RWPE1 (cell line): ENCODE measurements at regions not wholly inside any gene's neighbourhood (a gene's known extent, or its start where the extent isn't known, plus 50 kb on each side); places are given as distances from the start of the nearest gene placed in this dataset.

ENCODE experiments used
- CTCF ChIA-PET: fragments of 350-600 bp; sonication (Branson Sonifier 250); formaldehyde crosslinking; extraction: SDS; loops from one replicate; lab custom pipeline; 2021; lab: Yijun Ruan, JAX
- POLR2A ChIA-PET: fragments of 400-600 bp; formaldehyde crosslinking; extraction: SDS; loops from one replicate; lab custom pipeline; 2020; ENCODE audit warnings: antibody characterized with exemption; ENCODE audit not compliant: low non-redundant PET; lab: Yijun Ruan, JAX
- DNase-seq: peaks from one replicate; pipeline ENCODE4 v3.0.0; 2012; ENCODE audit warnings: low spot score
- H3K27ac ChIP-seq: fragments of 450-650 bp; 2 replicates; pipeline ENCODE4 v1.5.1; 2017
- TF ChIP-seq, protein P1 (sequence below): fragments of 450-650 bp; conservative IDR thresholded peaks from 2 replicates; pipeline ENCODE4 v1.5.1; 2017; ENCODE audit warnings: low read depth, mild to moderate bottlenecking

DNA sequence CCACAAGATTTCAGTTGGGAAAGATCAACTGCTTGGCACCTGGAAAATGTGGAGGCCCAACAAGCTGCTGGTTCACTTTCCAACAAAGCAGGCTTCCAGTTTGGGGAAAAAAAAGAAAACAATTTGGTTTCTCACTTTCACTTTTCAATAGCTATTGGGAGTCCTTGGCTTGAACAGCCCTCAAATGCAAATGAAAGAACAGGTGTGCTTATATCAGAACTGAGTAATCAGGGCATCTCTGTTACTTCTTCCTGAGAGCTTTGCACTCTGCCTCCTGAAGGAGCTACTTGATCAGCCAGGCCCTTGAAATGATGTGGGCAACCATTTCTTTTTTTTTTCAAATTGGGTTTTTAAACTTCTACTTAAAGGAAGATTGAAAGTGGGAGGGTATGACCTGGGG, 73.5 kb downstream of the MFAP3 start:
- CTCF ChIA-PET: interaction anchor here (0.7 kb wide), 1 partner anchor 11 kb away, joined by 3 read pairs; no protein-coding TSS in a partner anchor
- TF ChIP-seq, protein P1, sequence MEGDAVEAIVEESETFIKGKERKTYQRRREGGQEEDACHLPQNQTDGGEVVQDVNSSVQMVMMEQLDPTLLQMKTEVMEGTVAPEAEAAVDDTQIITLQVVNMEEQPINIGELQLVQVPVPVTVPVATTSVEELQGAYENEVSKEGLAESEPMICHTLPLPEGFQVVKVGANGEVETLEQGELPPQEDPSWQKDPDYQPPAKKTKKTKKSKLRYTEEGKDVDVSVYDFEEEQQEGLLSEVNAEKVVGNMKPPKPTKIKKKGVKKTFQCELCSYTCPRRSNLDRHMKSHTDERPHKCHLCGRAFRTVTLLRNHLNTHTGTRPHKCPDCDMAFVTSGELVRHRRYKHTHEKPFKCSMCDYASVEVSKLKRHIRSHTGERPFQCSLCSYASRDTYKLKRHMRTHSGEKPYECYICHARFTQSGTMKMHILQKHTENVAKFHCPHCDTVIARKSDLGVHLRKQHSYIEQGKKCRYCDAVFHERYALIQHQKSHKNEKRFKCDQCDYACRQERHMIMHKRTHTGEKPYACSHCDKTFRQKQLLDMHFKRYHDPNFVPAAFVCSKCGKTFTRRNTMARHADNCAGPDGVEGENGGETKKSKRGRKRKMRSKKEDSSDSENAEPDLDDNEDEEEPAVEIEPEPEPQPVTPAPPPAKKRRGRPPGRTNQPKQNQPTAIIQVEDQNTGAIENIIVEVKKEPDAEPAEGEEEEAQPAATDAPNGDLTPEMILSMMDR: no peak

DNA sequence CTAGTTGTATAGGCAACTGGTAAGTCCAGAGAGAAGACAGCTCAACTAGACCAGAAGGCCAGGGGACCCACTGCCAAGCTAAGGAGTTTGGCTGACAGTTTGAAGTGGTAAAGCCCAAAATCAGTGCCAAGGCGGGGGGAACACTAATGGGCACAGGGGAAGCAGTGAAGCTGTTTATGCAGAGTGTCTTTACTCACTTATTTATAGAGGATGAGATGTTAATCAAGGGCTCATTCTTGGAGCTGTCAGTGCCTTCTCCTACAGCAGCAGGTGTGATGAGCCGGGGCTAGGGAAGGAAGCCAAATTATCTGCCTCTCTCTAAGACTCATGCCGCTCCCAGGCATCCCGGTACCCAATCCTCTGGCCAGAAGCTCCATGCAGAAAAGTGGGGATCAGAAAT, 75.2 kb upstream of the GALNT10 start:
- DNase-seq: no peak
- H3K27ac ChIP-seq: no peak overlapping the region
- TF ChIP-seq, protein P1: no peak
- ChIA-PET POLR2A (no interaction called here), CTCF (no interaction called here)

More for the DNA sequence above, 73.5 kb downstream of the MFAP3 start:
- POLR2A ChIA-PET: no interaction called here
- DNase-seq: no peak
- no peak overlapping the region for H3K27ac ChIP-seq

DNA sequence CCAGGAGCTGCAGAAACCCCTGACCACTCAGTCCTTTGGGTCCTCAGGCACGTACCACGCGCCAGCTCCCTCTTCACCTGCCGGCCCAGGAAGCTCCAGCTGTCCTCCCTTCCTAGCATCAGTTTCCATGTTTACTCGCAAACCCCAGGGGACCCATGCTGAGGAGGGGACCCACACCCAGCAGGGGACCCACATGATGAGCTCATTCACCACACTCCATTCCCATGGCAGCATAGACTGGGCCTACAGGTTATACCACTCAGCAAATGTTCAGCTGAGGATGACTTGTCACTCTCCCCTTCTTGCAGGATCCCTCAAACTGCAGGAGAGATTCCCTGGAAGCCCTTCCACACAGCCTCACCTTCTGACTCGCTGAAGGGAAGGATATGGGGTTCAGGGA, 73.5 kb upstream of the GALNT10 start:
- H3K27ac ChIP-seq: no peak overlapping the region
- POLR2A ChIA-PET: no interaction called here
- CTCF ChIA-PET: interaction anchor here (0.7 kb wide), 1 partner anchor 690 kb away, joined by 6 read pairs; no protein-coding TSS in a partner anchor
- no peak for DNase-seq
- TF ChIP-seq, protein P1: no peak

GRCh38 chr5:154117930-154118329, 72.6 kb upstream of the GALNT10 start:
- H3K27ac ChIP-seq: no peak overlapping the region
- ChIA-PET POLR2A (no interaction called here), CTCF (no interaction called here)
- TF ChIP-seq, protein P1: no peak
- no peak for DNase-seq

GRCh38 chr5:154118385-154118784, 72.1 kb upstream of the GALNT10 start:
- TF ChIP-seq, protein P1: no peak
- CTCF ChIA-PET: no interaction called here
- no peak for DNase-seq
- no peak overlapping the region for H3K27ac ChIP-seq
- POLR2A ChIA-PET: no interaction called here

DNA sequence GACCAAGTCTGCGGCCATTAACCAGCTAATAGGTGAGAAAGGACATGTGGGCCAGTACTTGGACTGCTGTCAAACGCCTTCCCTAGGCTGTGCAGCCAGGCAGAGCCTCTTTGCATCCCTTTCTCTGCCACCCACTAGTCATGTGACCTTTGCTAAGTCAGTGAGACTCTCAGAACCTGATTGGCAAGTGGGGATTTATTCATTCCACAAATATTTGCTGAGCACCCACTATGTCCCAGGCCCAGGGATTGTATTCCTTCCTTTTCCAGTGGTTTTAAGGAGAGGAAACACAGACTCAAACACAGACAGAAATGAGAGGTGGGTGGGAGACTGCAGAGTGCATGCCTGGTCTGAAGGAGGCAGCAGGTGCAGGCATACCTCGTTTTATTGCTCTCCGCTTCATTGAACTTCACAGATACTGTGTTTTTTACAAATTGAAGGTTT, 71.6 kb upstream of the GALNT10 start:
- no peak overlapping the region for H3K27ac ChIP-seq
- POLR2A ChIA-PET: no interaction called here
- TF ChIP-seq, protein P1: no peak
- CTCF ChIA-PET: no interaction called here
- DNase-seq: peak; percentile 75
